WTC11 (cell line): ENCODE measurements at regions not wholly inside any gene's neighbourhood (a gene's known extent, or its start where the extent isn't known, plus 50 kb on each side); places are given as distances from the start of the nearest gene placed in this dataset.

ENCODE experiments used
- TF ChIP-seq, protein P1 (sequence below): sonication (generic); formaldehyde crosslinking; IDR thresholded peaks from 2 replicates; pipeline ENCODE4 v1.8.1; 2023; ENCODE audit warnings: mild to moderate bottlenecking, missing genetic modification reagents, moderate library complexity
- TF ChIP-seq, protein P2 (sequence below): fragments of 200-600 bp; IDR thresholded peaks from 2 replicates; pipeline ENCODE4 v1.8.0; 2022; ENCODE audit warnings: antibody characterized with exemption

DNA sequence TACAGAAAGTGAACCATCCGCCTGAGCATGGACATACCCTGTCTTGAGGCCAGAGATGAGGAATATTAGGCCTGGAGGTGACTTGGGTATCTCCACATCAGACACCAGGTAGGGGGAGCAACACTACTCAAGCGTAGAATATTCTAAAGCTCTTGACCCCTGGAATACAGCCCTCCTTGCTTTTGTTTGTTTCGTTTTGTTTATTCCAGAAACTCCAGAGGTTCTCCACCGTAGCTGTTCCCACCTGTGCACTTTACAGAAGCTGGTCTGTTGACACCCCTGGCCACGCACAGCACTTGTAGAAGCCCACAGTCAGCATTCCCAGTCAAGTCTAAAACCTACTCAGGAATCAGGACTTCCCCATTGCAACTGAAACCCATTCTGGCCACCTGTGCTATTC lies 139.6 kb upstream of the NEBL start:
- TF ChIP-seq, protein P1, sequence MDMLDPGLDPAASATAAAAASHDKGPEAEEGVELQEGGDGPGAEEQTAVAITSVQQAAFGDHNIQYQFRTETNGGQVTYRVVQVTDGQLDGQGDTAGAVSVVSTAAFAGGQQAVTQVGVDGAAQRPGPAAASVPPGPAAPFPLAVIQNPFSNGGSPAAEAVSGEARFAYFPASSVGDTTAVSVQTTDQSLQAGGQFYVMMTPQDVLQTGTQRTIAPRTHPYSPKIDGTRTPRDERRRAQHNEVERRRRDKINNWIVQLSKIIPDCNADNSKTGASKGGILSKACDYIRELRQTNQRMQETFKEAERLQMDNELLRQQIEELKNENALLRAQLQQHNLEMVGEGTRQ (CRISPR knock-in tag) = no peak
- TF ChIP-seq, protein P2, sequence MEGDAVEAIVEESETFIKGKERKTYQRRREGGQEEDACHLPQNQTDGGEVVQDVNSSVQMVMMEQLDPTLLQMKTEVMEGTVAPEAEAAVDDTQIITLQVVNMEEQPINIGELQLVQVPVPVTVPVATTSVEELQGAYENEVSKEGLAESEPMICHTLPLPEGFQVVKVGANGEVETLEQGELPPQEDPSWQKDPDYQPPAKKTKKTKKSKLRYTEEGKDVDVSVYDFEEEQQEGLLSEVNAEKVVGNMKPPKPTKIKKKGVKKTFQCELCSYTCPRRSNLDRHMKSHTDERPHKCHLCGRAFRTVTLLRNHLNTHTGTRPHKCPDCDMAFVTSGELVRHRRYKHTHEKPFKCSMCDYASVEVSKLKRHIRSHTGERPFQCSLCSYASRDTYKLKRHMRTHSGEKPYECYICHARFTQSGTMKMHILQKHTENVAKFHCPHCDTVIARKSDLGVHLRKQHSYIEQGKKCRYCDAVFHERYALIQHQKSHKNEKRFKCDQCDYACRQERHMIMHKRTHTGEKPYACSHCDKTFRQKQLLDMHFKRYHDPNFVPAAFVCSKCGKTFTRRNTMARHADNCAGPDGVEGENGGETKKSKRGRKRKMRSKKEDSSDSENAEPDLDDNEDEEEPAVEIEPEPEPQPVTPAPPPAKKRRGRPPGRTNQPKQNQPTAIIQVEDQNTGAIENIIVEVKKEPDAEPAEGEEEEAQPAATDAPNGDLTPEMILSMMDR = no peak
